ENCODE measurements at regions not wholly inside any gene's neighbourhood (a gene's known extent, or its start where the extent isn't known, plus 50 kb on each side); places are given as distances from the start of the nearest gene placed in this dataset.

- H3K27me3 ChIP-seq = no peaks in the 10 kb centered on the region
- TF ChIP-seq CTCF (IDR thresholded peaks at IDR 0.05 in 4 of 5, conservative IDR thresholded peaks at IDR 0.05 in 1 of 5) = no peak
- no peak for TF ChIP-seq POLR2A (IDR thresholded peaks at IDR 0.05)
- intact Hi-C loops (cut with DNase I; ENCODE audit: low total_unique reads) = no loop called here
- no peak overlapping the region for H3K4me3 ChIP-seq
- H3K36me3 ChIP-seq = no peaks in the 10 kb centered on the region
- no peaks in the 10 kb centered on the region for H3K9me3 ChIP-seq
- DNase-seq (no peak), ATAC-seq (no peak)
- no peaks in the 10 kb centered on the region for H3K4me1 ChIP-seq
- in situ Hi-C loops (cut with MboI; ENCODE audit: low sequenced_read_pairs in 4 of 4) = no loop called here
- no peak overlapping the region for H3K27ac ChIP-seq
These were observed 1501.0 kb downstream of the SI start for GRCh38 chr3:163577271-163577670.

GRCh38 chr3:163576314-163576713 lies 1502.0 kb downstream of the SI start:
- H3K27ac ChIP-seq = no peak overlapping the region
- in situ Hi-C loops (cut with MboI; ENCODE audit: low sequenced_read_pairs in 4 of 4) (no loop called here), intact Hi-C loops (cut with DNase I; ENCODE audit: low total_unique reads) (no loop called here)

GRCh38 chr3:163573324-163573723 lies 1505.0 kb downstream of the SI start:
- Histone ChIP-seq H3K27ac (no peak overlapping the region), H3K9me3 (no peaks in the 10 kb centered on the region), H3K4me3 (no peak overlapping the region), H3K4me1 (no peaks in the 10 kb centered on the region), H3K36me3 (no peaks in the 10 kb centered on the region), H3K27me3 (no peaks in the 10 kb centered on the region)
- intact Hi-C loops (cut with DNase I; ENCODE audit: low total_unique reads) (no loop called here), in situ Hi-C loops (cut with MboI; ENCODE audit: low sequenced_read_pairs in 4 of 4) (no loop called here)
- TF ChIP-seq POLR2A (IDR thresholded peaks at IDR 0.05) = no peak
- TF ChIP-seq CTCF (IDR thresholded peaks at IDR 0.05 in 4 of 5, conservative IDR thresholded peaks at IDR 0.05 in 1 of 5) = no peak
- ATAC-seq (no peak), DNase-seq (no peak)

More at GRCh38 chr3:163576314-163576713, 1502.0 kb downstream of the SI start:
- no peaks in the 10 kb centered on the region for H3K9me3 ChIP-seq
- no peaks in the 10 kb centered on the region for H3K36me3 ChIP-seq
- no peak for TF ChIP-seq POLR2A (IDR thresholded peaks at IDR 0.05)
- TF ChIP-seq CTCF (IDR thresholded peaks at IDR 0.05 in 4 of 5, conservative IDR thresholded peaks at IDR 0.05 in 1 of 5) = no peak
- DNase-seq (no peak), ATAC-seq (no peak)
- no peaks in the 10 kb centered on the region for H3K27me3 ChIP-seq
- no peaks in the 10 kb centered on the region for H3K4me1 ChIP-seq
- no peak overlapping the region for H3K4me3 ChIP-seq

- TF ChIP-seq CTCF (IDR thresholded peaks at IDR 0.05 in 4 of 5, conservative IDR thresholded peaks at IDR 0.05 in 1 of 5) = no peak
- TF ChIP-seq POLR2A (IDR thresholded peaks at IDR 0.05) = no peak
- in situ Hi-C loops (cut with MboI; ENCODE audit: low sequenced_read_pairs in 4 of 4) = no loop called here
- no peaks in the 10 kb centered on the region for H3K9me3 ChIP-seq
- no peak overlapping the region for H3K27ac ChIP-seq
- DNase-seq (no peak), ATAC-seq (no peak)
- H3K4me3 ChIP-seq = no peak overlapping the region
- intact Hi-C loops (cut with DNase I; ENCODE audit: low total_unique reads) = no loop called here
- no peaks in the 10 kb centered on the region for H3K4me1 ChIP-seq
- no peaks in the 10 kb centered on the region for H3K36me3 ChIP-seq
- no peaks in the 10 kb centered on the region for H3K27me3 ChIP-seq
These were observed 1505.4 kb downstream of the SI start for GRCh38 chr3:163572856-163573255.

GRCh38 chr3:163563485-163563884 lies 1514.8 kb downstream of the SI start:
- intact Hi-C loops (cut with DNase I; ENCODE audit: low total_unique reads) = no loop called here
- Histone ChIP-seq H3K4me1 (no peaks in the 10 kb centered on the region), H3K4me3 (no peak overlapping the region), H3K36me3 (no peaks in the 10 kb centered on the region), H3K9me3 (no peaks in the 10 kb centered on the region), H3K27ac (no peak overlapping the region), H3K27me3 (no peaks in the 10 kb centered on the region)
- ATAC-seq (no peak), DNase-seq (no peak)
- TF ChIP-seq POLR2A (IDR thresholded peaks at IDR 0.05) (no peak), CTCF (IDR thresholded peaks at IDR 0.05 in 4 of 5, conservative IDR thresholded peaks at IDR 0.05 in 1 of 5) (no peak)
- in situ Hi-C loops (cut with MboI; ENCODE audit: low sequenced_read_pairs in 4 of 4) = no loop called here

All from gastrocnemius medialis (tissue), 4 donors.